ENCODE measurements at regions not wholly inside any gene's neighbourhood (a gene's known extent, or its start where the extent isn't known, plus 50 kb on each side); places are given as distances from the start of the nearest gene placed in this dataset.

- TF ChIP-seq EZH2 (IDR thresholded peaks at IDR 0.05; ENCODE audit: low read depth, unreplicated experiment) (no peak), NANOG (IDR thresholded peaks at IDR 0.05; ENCODE audit: borderline replicate concordance) (no peak), JUNB (IDR thresholded peaks at IDR 0.05; ENCODE audit: unreplicated experiment) (no peak), ZNF114 (CRISPR knock-in tag; IDR thresholded peaks at IDR 0.05) (no peak), ETS1 (IDR thresholded peaks at IDR 0.05) (no peak)
- H3K9me2 ChIP-seq (ENCODE audit: insufficient read depth) = peaks cover 10% of the 10 kb centered on the region; the same call in 1 of the 2 replicates
- no peak overlapping the region for H3K27ac ChIP-seq (ENCODE audit: low read depth)
- H3K27ac Mint-ChIP-seq = no peak overlapping the region
- H3K9me3 Mint-ChIP-seq = no peaks in the 10 kb centered on the region; the same call in 2 of the 3 replicates
- peaks cover 7% of the 10 kb centered on the region for H3K4me1 ChIP-seq (ENCODE audit: insufficient read depth)
- H3K27me3 ChIP-seq (ENCODE audit: insufficient read depth) = no peaks in the 10 kb centered on the region
- H2AFZ ChIP-seq = peak overlapping the region; percentile 59
- H3K4me2 ChIP-seq = no peak overlapping the region
- ATAC-seq = no peak
- H3K4me1 Mint-ChIP-seq = peaks cover 10% of the 10 kb centered on the region
- H3K4me3 Mint-ChIP-seq = no peak overlapping the region
- no peaks in the 10 kb centered on the region for H4K20me1 ChIP-seq (replicated peaks; ENCODE audit: insufficient read depth)
- no peak for DNase-seq (ENCODE audit: low spot score)
- H3K4me3 ChIP-seq = no peak overlapping the region
- no peaks in the 10 kb centered on the region for H3K36me3 ChIP-seq (ENCODE audit: insufficient read depth)
- no peaks in the 10 kb centered on the region for H3F3A ChIP-seq (replicated peaks; ENCODE audit: low read depth)
- no peaks in the 10 kb centered on the region for H3K79me2 ChIP-seq (replicated peaks; ENCODE audit: insufficient read depth)
- H3K36me3 Mint-ChIP-seq (ENCODE audit: low read depth) = 0 out of 3 replicates have a peak, but pooled peaks cover 3% of the 10 kb centered on the region
- H3K27me3 Mint-ChIP-seq (ENCODE audit: insufficient read depth, low read depth, poor library complexity) = no peaks in the 10 kb centered on the region
Observed at GRCh38 chr10:108049668-108050067, 885.2 kb upstream of the SORCS1 start.

GRCh38 chr10:108048898-108049297, 884.4 kb upstream of the SORCS1 start:
- Histone ChIP-seq H3K4me3 (no peak overlapping the region), H3K27ac (ENCODE audit: low read depth) (no peak overlapping the region), H3K36me3 (ENCODE audit: insufficient read depth) (no peaks in the 10 kb centered on the region), H3K4me2 (no peak overlapping the region), H3K27me3 (ENCODE audit: insufficient read depth) (no peaks in the 10 kb centered on the region), H2AFZ (no peak overlapping the region), H3K9me2 (ENCODE audit: insufficient read depth) (peaks cover 10% of the 10 kb centered on the region; the same call in 1 of the 2 replicates), H3K79me2 (replicated peaks; ENCODE audit: insufficient read depth) (no peaks in the 10 kb centered on the region), H3F3A (replicated peaks; ENCODE audit: low read depth) (no peaks in the 10 kb centered on the region), H4K20me1 (replicated peaks; ENCODE audit: insufficient read depth) (no peaks in the 10 kb centered on the region), H3K4me1 (ENCODE audit: insufficient read depth) (peaks cover 7% of the 10 kb centered on the region)
- ATAC-seq = no peak
- no peak for DNase-seq (ENCODE audit: low spot score)
- H3K9me3 Mint-ChIP-seq = no peaks in the 10 kb centered on the region; the same call in 2 of the 3 replicates
- no peak overlapping the region for H3K4me3 Mint-ChIP-seq
- H3K36me3 Mint-ChIP-seq (ENCODE audit: low read depth) = 0 out of 3 replicates have a peak, but pooled peaks cover 3% of the 10 kb centered on the region
- no peak overlapping the region for H3K27ac Mint-ChIP-seq
- H3K4me1 Mint-ChIP-seq = peaks cover 10% of the 10 kb centered on the region
- H3K27me3 Mint-ChIP-seq (ENCODE audit: insufficient read depth, low read depth, poor library complexity) = no peaks in the 10 kb centered on the region
- no peak for TF ChIP-seq REST (IDR thresholded peaks at IDR 0.05; ENCODE audit: unreplicated experiment)
- TF ChIP-seq STAT1 (IDR thresholded peaks at IDR 0.05; ENCODE audit: unreplicated experiment) = no peak
- TF ChIP-seq EZH2 (IDR thresholded peaks at IDR 0.05; ENCODE audit: low read depth, unreplicated experiment) = no peak
- no peak for TF ChIP-seq CTCF (conservative IDR thresholded peaks at IDR 0.05; ENCODE audit: low read depth in 2 of 2)
- TF ChIP-seq EZH2phosphoT487 (IDR thresholded peaks at IDR 0.05; ENCODE audit: unreplicated experiment) = no peak
- TF ChIP-seq ETS1 (IDR thresholded peaks at IDR 0.05) = no peak

Measured in GM23338 (cell line).